SK-N-SH treated with all-trans-retinoic acid at 6 μM for 48 hours (cell line): ENCODE measurements at regions not wholly inside any gene's neighbourhood (a gene's known extent, or its start where the extent isn't known, plus 50 kb on each side); places are given as distances from the start of the nearest gene placed in this dataset.

Experiments used
- ARNTL ChIP-seq: fragments of 450-650 bp; formaldehyde crosslinking; IDR thresholded peaks from 2 replicates; pipeline ENCODE4 v1.5.0; 2020; ENCODE audit warnings: low read depth, mild to moderate bottlenecking, moderate library complexity, borderline replicate concordance
- BACH2 ChIP-seq: fragments of 250-450 bp; sonication (Bioruptor Pico); IDR thresholded peaks from 2 replicates; pipeline ENCODE4 v1.9.0; 2021; ENCODE audit warnings: mild to moderate bottlenecking, borderline replicate concordance
- CSRNP3 ChIP-seq: fragments of 250-450 bp; sonication (Bioruptor Pico); IDR thresholded peaks from 2 replicates; pipeline ENCODE4 v1.5.1; 2021; ENCODE audit warnings: mild to moderate bottlenecking, moderate library complexity
- ESRRG ChIP-seq: fragments of 250-450 bp; sonication (Bioruptor Pico); IDR thresholded peaks from 2 replicates; pipeline ENCODE4 v1.6.1; 2021; ENCODE audit warnings: mild to moderate bottlenecking
- SNAI2 ChIP-seq: fragments of 250-450 bp; sonication (Bioruptor Pico); IDR thresholded peaks from 2 replicates; pipeline ENCODE4 v1.5.0; 2020; ENCODE audit warnings: mild to moderate bottlenecking, moderate library complexity
- TCF4 ChIP-seq: fragments of 250-450 bp; sonication (Bioruptor Pico); IDR thresholded peaks from 2 replicates; pipeline ENCODE4 v1.8.0; 2021; ENCODE audit warnings: mild to moderate bottlenecking, moderate library complexity, borderline replicate concordance
- TOX ChIP-seq: fragments of 250-450 bp; sonication (Bioruptor Pico); IDR thresholded peaks from 2 replicates; pipeline ENCODE4 v1.8.0; 2021; ENCODE audit warnings: mild to moderate bottlenecking, moderate library complexity, borderline replicate concordance
- TSHZ2 ChIP-seq: fragments of 250-450 bp; sonication (Bioruptor Pico); IDR thresholded peaks from 2 replicates; pipeline ENCODE4 v1.5.0; 2020; ENCODE audit warnings: mild to moderate bottlenecking, moderate library complexity
- ZC3H10 ChIP-seq: fragments of 250-450 bp; sonication (Bioruptor Pico); IDR thresholded peaks from 2 replicates; pipeline ENCODE4 v1.5.1; 2021; ENCODE audit warnings: mild to moderate bottlenecking, moderate library complexity
- ZFP3 ChIP-seq: fragments of 250-450 bp; sonication (Bioruptor Pico); IDR thresholded peaks from 2 replicates; pipeline ENCODE4 v1.5.0; 2020; ENCODE audit warnings: mild to moderate bottlenecking, moderate library complexity
- ZFP30 ChIP-seq: fragments of 450-650 bp; formaldehyde crosslinking; IDR thresholded peaks from 2 replicates; pipeline ENCODE4 v1.5.0; 2022; ENCODE audit warnings: mild to moderate bottlenecking, moderate library complexity
- TF ChIP-seq, protein P1 (sequence below): fragments of 250-450 bp; sonication (Bioruptor Pico); IDR thresholded peaks from 2 replicates; pipeline ENCODE4 v1.5.1; 2020; ENCODE audit warnings: low read depth, mild to moderate bottlenecking, moderate library complexity
- TF ChIP-seq, protein P2 (sequence below): fragments of 250-450 bp; sonication (Bioruptor Pico); IDR thresholded peaks from 2 replicates; pipeline ENCODE4 v1.8.0; 2020; ENCODE audit warnings: mild to moderate bottlenecking, moderate library complexity, borderline replicate concordance

- TF ChIP-seq ZFP3 (CRISPR knock-in tag): no peak
- TF ChIP-seq ARNTL (CRISPR knock-in tag): no peak
- no peak for TF ChIP-seq CSRNP3 (CRISPR knock-in tag)
- TF ChIP-seq BACH2 (CRISPR knock-in tag): no peak
- no peak for TF ChIP-seq ESRRG
- no peak for TF ChIP-seq ZFP30 (CRISPR knock-in tag)
- TF ChIP-seq, protein P1, sequence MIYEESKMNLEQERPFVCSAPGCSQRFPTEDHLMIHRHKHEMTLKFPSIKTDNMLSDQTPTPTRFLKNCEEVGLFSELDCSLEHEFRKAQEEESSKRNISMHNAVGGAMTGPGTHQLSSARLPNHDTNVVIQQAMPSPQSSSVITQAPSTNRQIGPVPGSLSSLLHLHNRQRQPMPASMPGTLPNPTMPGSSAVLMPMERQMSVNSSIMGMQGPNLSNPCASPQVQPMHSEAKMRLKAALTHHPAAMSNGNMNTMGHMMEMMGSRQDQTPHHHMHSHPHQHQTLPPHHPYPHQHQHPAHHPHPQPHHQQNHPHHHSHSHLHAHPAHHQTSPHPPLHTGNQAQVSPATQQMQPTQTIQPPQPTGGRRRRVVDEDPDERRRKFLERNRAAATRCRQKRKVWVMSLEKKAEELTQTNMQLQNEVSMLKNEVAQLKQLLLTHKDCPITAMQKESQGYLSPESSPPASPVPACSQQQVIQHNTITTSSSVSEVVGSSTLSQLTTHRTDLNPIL: no peak
- no peak for TF ChIP-seq TCF4 (CRISPR knock-in tag)
- no peak for TF ChIP-seq SNAI2 (CRISPR knock-in tag)
- TF ChIP-seq, protein P2, sequence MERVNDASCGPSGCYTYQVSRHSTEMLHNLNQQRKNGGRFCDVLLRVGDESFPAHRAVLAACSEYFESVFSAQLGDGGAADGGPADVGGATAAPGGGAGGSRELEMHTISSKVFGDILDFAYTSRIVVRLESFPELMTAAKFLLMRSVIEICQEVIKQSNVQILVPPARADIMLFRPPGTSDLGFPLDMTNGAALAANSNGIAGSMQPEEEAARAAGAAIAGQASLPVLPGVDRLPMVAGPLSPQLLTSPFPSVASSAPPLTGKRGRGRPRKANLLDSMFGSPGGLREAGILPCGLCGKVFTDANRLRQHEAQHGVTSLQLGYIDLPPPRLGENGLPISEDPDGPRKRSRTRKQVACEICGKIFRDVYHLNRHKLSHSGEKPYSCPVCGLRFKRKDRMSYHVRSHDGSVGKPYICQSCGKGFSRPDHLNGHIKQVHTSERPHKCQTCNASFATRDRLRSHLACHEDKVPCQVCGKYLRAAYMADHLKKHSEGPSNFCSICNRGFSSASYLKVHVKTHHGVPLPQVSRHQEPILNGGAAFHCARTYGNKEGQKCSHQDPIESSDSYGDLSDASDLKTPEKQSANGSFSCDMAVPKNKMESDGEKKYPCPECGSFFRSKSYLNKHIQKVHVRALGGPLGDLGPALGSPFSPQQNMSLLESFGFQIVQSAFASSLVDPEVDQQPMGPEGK: no peak
- no peak for TF ChIP-seq TSHZ2 (CRISPR knock-in tag)
- no peak for TF ChIP-seq ZC3H10 (CRISPR knock-in tag)
- no peak for TF ChIP-seq TOX (CRISPR knock-in tag)
These were observed 418.6 kb upstream of the TYRP1 start for GRCh38 chr9:12274577-12274976.
